ENCODE measurements at regions not wholly inside any gene's neighbourhood (a gene's known extent, or its start where the extent isn't known, plus 50 kb on each side); places are given as distances from the start of the nearest gene placed in this dataset.

- TF ChIP-seq CTCF (IDR thresholded peaks at IDR 0.05) = no peak
- TF ChIP-seq POLR2A (IDR thresholded peaks at IDR 0.05) = no peak
Observed at GRCh38 chr7:96591159-96591899, 118.3 kb downstream of the SEM1 start.
